GM19239 (cell line): ENCODE measurements at regions not wholly inside any gene's neighbourhood (a gene's known extent, or its start where the extent isn't known, plus 50 kb on each side); places are given as distances from the start of the nearest gene placed in this dataset.
"Not testable (repeated sequence)": the region's sequence is repeated elsewhere in the genome, so short reads cannot be mapped to it uniquely, and the experiment has no call there.

ENCODE experiments used
- DNase-seq: peaks from one replicate; pipeline ENCODE4 v3.0.0; 2011; ENCODE audit warnings: low spot score; ENCODE audit not compliant: insufficient read length
- FAIRE-seq: peaks from 2 replicates; lab custom pipeline; 2011; peaks lifted over from hg19 to GRCh38; lab: Jason Lieb, UNC

- no peak for FAIRE-seq
- DNase-seq = no peak
These were observed 50.6 kb upstream of the EHBP1 start for GRCh38 chr2:62654876-62655359.

DNA sequence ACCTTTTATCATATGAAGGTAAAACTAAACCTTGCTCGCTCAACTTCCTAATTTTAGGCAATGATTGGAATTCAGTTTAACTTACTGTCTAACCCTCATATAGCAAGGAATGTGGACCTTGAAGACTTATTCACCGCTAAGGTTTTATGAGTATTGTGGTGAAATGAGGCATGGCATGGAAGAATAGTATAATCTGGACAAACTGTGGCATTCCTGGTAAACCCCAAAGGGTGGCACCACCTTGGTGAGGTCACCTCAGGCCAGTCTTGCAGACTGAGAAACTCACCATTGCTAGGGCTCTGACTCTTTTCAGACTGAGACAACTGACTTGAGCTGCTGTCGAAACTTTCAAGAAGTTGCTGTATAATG, 51.1 kb upstream of the EHBP1 start:
- DNase-seq (no peak), FAIRE-seq (no peak)

GRCh38 chr2:62653582-62654422, 51.7 kb upstream of the EHBP1 start:
- no peak for DNase-seq
- FAIRE-seq = no peak

DNA sequence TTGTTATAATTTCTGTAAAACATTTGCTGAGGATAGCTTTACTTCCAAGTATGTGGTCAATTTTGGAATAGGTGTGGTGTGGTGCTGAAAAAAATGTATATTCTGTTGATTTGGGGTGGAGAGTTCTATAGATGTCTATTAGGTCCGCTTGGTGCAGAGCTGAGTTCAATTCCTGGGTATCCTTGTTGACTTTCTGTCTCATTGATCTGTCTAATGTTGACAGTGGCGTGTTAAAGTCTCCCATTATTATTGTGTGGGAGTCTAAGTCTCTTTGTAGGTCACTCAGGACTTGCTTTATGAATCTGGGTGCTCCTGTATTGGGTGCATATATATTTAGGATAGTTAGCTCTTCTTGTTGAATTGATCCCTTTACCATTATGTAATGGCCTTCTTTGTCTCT, 56.4 kb upstream of the EHBP1 start:
- DNase-seq, FAIRE-seq: not testable (repeated sequence)

DNA sequence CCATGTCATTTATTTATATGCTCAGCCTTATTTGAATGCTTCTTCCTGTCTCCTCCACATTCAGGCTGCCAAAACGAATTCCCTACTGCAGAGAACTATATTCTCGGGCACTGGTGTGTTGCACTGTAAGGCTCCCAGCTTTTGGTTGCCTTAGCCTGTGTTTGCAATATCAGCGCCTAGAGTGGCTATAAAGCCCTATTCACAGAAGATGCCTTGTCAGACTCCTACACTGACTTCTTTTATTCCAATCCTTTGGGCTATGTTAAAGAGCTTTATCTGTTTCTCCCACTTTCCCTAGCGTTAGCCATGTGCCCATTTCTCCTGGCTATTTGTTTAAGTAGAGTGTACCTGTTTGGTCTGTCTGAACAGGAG, 62.4 kb upstream of the EHBP1 start:
- no peak for FAIRE-seq
- no peak for DNase-seq

DNA sequence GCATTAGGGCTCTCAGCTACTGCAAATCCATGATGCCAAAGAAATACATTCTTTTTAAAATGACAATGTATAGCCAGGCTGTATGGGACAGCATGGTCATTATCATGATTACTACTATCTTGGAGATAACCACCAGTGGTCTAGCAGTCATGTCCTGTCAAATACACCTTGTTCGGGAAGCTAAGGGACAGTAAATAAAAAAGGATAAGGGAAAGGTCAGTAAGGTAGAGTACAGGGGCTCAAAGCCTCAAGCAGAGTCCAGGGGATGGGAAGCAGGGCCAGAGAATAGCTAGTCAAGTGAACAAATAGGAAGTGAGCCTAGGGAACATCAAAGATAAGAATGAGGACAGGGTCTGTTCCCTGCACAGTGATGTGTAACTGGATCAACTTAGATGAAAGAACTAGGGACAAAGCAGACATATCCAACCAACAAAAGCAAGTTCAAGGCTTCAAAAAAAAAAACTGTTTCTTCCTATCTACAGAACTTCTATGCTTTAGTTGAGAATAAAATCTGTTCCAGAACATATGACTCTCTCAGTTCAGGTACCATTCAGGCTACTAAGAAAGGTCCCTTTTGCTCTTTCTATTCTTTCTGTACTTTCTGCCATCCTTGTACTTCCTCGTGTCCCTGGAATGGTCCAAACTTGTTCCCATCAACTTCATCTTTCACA, 62.9 kb upstream of the EHBP1 start:
- FAIRE-seq (no peak), DNase-seq (no peak)

DNA sequence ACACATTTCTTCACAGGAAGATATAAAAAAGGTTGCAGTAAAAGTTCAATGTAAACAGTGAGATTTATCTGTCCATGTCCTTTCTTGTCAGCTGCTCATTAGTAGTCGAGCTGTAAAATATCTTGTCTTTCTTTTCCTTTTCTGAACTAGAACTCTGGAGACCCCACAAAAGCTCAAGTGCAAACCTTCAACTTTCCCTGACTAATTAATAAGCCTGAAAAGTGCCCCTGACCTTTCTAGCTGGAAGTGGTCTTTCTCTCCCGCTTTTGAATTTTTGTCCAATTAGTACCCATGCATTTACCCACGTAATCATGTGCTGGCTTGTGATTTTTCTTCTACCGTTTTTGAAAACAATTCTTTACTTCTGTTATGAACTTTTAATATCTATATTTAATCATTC, 63.6 kb upstream of the EHBP1 start:
- peak; percentile 14 for FAIRE-seq
- no peak for DNase-seq

DNA sequence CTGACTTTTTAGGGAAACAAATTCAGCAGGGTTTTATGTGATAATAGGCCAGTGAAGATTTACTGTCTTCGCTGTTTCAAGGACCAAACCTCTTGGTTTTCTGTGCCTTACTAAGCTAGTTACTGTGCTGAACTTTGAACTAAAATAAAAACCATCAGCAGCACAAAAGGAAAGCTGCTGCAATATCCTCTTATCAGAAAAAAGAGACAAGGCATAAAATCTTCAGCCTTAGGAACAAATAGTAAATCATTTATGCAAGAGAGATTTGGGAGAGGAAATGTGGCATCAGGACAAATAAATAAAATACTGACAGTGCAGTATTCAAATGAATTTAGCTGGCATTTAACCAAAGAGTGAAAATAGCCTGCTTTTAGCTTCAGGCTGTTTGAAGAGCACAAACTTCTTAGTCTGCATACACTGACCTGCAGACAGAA, 64.1 kb upstream of the EHBP1 start:
- no peak for FAIRE-seq

DNA sequence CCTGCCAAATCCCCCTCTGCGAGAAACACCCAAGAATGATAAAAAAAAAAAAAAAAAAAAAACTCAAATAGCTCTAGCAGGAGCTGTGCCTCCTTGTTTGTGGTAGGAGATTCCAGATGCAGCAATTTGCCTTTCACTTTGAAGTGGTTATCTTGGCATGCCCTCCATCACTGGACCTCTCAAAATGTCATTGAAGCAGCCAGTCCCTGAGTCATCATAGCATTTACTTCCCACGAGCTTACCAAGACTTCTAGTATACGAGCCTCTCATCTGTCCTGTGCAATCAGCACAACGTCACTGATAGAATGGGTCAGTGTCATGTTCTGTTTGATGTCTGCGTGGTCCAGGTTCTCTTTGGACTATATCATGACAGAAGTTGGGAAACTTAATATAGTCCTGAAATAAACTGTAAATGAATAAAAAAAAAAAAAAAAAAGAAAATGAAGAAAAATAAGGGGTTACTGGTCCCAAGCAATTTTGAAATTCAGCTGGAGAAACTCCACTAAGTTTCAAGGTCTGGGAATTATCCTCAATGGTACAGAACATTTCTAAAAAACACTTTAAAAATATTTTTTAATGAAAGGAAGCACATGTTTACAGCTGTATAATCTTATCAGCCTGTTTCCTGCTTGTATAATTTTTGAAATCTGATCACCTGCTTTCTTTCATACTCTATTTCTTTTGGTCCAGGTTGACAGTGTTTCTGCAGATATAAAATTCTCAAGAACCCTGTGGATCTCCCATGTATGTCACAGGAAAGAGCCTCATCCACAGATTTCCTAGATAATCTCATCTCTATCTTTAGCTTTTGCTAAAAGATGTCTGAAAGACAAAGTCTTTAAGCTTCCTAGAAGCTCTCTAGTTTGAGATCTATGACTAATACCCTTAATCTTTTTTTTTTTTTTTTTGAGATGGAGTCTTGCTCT, 74.1 kb upstream of the EHBP1 start:
- no peak for FAIRE-seq
- no peak for DNase-seq

More for the DNA sequence above, 64.1 kb upstream of the EHBP1 start:
- no peak for DNase-seq

DNA sequence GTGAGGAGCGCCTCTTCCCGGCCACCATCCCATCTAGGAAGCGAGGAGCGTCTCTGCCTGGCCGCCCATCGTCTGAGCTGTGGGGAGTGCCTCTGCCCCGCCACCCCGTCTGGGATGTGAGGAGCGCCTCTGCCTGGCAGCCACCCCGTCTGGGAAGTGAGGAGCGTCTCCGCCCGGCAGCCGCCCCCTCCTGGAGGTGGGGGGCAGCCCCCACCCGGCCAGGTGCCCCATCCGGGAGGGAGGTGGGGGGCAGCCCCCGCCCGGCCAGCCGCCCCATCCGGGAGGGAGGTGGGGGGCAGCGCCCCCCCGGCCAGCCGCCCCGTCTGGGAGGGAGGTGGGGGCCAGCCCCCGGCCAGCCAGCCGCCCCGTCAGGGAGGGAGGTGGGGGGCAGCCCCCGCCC, 75.3 kb upstream of the EHBP1 start:
- FAIRE-seq, DNase-seq: not testable (repeated sequence)

- not testable (repeated sequence) for DNase-seq, FAIRE-seq
These were observed 76.2 kb upstream of the EHBP1 start for GRCh38 chr2:62629310-62629709.

DNA sequence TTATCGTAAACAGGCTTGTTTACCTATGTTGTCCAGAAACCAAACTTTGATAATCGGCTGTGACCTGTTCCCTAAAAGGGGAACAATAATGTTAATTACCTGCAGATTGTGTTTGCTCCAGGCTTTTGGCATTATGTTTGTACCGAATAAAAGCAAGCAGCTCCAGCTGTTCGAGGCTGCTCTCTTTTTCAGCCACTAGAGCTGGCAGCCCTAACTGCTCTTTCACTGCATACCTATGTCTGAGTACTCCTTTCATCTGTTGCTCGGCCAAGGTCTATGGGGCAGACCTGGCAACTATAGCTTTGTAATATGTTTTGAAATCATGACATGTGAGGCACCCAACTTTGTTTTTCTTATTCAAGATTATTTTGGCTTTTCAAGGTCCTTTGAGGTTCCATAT, 77.8 kb upstream of the EHBP1 start:
- FAIRE-seq = no peak
- no peak for DNase-seq

- DNase-seq (no peak), FAIRE-seq (no peak)
These were observed 80.7 kb upstream of the EHBP1 start for GRCh38 chr2:62624855-62625254.

GRCh38 chr2:62616486-62616885, 89.0 kb upstream of the EHBP1 start:
- DNase-seq, FAIRE-seq: not testable (repeated sequence)

DNA sequence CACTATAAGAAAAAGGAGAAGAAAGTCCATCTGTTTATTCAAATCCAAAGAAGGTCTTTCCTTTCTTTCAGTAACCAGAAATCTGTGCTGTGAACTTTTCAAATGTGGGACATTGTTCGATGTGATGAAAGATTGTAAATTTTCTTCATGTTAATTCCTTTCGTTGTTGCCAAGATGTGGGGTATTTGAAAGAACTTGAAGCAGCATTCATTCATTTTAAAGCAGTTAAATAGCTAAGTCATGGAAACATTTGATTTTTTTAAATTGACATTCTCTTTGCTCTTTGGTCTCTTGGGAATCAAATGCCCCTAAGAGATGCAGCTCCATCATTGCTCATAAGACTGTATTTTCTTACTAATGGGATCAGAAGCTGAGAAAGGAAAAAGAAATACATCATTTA, 93.7 kb upstream of the EHBP1 start:
- FAIRE-seq = no peak

DNA sequence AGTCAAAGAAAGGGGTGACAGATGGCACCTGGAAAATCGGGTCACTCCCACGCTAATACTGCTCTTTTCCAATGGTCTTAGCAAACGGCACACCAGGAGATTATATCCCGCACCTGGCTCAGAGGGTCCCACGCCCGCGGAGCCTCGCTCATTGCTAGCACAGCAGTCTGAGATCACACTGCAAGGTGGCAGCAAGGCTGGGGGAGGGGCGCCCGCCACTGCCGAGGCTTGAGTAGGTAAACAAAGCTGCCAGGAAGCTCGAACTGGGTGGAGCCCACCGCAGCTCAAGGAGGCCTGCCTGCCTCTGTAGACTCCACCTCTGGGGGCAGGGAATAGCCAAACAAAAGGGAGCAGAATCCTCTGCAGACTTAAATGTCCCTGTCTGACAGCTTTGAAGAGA, 99.5 kb upstream of the TMEM17 start:
- not testable (repeated sequence) for FAIRE-seq, DNase-seq

More for the DNA sequence above, 93.7 kb upstream of the EHBP1 start:
- DNase-seq = no peak

DNA sequence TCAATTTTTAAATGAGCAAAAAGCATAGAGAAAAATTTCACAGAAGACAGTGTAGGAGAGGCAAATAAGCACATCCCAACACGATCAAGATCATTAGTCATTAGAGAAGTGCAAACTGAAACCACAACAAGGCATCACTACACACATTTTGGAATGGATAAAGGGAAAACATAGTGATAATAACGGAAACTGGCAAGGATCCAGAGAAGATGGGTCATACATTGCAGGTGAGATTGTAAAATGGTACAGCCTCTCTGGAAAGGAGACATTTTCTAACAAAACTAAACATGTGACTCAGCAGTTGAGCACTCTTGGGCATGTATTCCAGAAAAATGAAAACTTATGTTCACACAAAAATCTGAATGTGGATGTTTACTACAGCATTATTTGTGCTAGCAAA, 98.3 kb upstream of the TMEM17 start:
- no peak for FAIRE-seq
- DNase-seq = no peak

- FAIRE-seq = no peak
- no peak for DNase-seq
These were observed 97.2 kb upstream of the TMEM17 start for GRCh38 chr2:62603154-62603712.

- not testable (repeated sequence) for FAIRE-seq, DNase-seq
These were observed 93.8 kb upstream of the TMEM17 start for GRCh38 chr2:62599674-62600410.
